Peyer's patch (tissue), 4 donors: ENCODE measurements at regions not wholly inside any gene's neighbourhood (a gene's known extent, or its start where the extent isn't known, plus 50 kb on each side); places are given as distances from the start of the nearest gene placed in this dataset.

ENCODE experiments used
- CTCF ChIP-seq, 6 experiments: fragments of 450-650 bp in 4 of 6; fragments of 200-600 bp in 2 of 6; sonication (generic) in 1 of 6; IDR thresholded peaks; one replicate each; pipeline ENCODE4 v1.5.1; 2017 to 2019; ENCODE audit warnings: antibody characterized with exemption in 6 of 6, mild to moderate bottlenecking in 3 of 6, moderate library complexity in 1 of 6
- POLR2A ChIP-seq, 2 donors: fragments of 450-650 bp; IDR thresholded peaks; one replicate each; pipeline ENCODE4 v1.5.1; 2017; ENCODE audit warnings: antibody characterized with exemption in 2 of 2, mild to moderate bottlenecking in 2 of 2, moderate library complexity in 2 of 2

GRCh38 chr5:165892383-165892782 lies 2387.0 kb downstream of the MAT2B start:
- TF ChIP-seq CTCF (IDR thresholded peaks at IDR 0.05) = no peak
- TF ChIP-seq POLR2A (IDR thresholded peaks at IDR 0.05) = no peak
